AML-193 (cell line): ENCODE measurements at regions not wholly inside any gene's neighbourhood (a gene's known extent, or its start where the extent isn't known, plus 50 kb on each side); places are given as distances from the start of the nearest gene placed in this dataset.

Source experiments
- DNase-seq, 2 experiments: peaks; one replicate each; lab custom pipeline; 2025; lab: John Stamatoyannopoulos, UW

DNA sequence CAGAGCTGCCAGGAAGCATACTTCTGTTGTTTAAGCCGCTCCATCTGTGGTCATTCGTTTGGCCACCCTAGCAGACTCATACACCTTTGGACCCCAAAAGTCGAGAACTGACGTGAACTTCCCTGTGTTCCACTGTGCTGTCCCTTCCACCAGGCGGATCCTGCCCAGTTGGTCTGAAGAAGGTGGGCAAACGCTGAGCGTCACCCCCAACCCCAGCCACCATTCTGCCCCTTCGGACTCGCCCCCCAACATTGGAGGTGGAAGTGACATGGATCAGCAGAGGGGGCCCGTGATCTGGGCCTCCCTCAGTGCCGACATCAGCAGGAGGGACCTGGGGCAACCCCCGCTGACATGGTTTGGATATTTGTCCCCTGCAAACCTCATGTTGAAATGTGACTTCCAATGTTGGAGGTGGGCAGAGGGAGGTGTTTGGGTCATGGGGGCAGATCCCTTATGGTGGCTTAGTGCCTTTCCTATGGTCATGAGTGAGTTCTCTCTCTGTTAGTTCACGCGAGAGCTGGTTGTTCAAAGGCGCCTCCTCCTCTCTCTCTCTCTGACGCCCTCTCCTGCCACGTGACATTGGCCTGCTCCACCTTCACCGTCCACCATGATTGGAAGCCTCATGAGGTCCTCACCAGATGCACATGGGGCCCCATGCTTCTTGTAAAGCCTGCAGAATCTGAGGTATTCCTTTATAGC is 93.6 kb upstream of the ZNF507 start:
- DNase-seq: no peak

DNA sequence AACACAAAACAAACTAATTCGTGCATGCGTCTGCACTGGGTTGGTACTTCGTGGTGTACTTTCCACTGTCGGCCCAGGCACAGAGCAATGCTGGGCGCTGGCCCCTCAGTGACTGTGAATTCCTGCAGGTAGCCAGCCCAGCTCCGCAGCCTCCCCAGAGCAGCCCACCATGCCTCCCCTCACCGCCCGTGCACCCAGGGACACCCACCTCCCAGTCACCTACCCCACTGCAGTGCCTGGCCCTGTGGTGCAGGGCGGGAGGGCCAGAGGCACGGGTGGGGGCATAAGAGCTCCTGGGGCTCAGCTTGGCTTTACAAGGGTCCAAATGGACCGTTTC is 93.1 kb upstream of the ZNF507 start:
- no peak for DNase-seq

DNA sequence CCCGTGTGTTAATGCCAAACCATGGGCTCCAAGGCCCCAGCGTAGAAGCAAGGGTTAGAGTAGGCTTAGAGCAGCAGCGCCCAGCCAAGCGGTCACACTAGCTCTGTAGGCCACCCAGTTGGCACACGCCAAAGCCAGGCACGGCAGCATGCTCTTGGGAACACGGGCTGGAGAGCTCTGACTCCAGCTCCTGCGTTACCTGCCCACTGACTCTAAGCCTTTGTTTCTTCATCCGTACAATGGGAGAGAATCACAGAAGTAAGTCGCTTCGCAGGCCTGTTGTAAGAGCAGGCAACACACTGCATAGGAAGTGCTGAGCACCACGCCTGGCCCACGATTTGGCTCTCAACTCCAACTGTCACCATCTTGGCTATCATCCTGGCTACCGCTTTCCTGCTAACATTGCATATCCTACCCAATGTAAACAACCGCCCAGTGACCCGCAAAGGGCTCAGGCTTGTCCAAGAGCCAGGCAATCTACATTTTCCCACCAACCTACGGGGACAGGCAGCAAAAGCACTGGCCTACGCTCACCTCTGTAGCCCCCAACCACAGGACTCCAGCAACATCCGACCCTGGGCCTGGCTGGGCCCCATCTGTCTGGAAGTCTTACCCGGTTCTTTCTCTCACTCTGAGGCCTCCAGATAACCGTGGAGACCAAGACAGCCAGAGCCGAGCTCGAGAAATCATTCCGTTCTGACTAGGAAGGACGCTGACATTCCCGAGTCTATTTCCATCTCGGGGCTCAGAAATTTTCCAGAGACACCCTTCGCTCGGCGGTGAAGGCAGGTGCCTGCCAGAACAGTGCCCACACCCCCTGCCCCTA is 91.5 kb upstream of the ZNF507 start:
- DNase-seq: no peak

DNA sequence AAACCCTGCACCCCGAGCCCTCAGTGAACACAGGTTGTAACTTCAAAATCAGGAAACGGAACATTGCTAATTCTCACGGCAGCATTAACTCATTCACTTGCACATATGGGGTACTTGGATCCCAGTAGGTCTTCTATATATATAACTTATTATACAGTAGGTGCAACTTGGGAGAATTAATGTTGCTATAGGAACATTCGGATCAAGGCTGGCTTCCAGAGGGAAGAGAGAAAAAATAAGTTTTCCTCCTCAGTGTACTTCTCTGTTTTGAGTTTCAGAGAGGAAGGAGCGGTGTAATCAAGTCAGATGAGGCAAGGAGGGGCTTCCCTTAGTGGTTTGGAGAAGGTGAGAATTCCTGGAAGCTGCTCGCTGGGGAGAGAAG is 90.9 kb upstream of the ZNF507 start:
- no peak for DNase-seq

DNA sequence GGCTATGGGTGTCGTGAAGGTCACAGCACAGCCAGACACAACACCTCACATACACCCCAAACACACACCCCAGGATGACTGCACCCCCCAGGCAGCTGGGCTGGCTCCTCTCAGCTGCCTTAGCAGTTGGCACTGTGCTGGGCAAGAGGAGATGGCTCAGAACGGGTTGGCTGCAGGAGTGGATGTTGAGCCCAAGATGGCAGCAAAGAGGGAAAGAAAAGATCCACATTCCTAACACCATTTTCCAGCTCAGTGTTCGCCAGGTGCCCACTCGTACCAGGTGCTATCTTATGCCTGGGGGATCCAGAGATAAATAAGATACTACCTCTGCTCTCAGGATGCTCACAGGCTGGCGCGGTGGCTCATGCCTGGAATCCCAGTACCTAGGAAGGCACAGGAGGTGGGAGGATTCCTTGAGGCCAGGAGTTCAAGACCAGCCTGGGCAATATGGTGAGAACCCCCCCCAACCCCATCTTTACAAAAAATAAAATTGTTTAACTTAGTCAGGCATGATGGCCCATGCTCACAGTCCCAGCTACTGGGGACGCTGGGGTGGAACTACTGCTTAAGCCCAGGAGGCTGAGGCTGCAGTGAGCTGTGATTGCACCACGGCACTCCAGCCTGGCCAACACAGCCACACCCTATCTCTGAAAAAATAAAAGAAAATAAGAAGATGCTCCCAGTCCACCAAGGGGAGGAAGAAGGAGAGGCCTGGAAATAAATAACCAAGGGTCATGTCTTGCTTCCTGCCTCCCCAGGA is 89.7 kb upstream of the ZNF507 start:
- DNase-seq: no peak

DNA sequence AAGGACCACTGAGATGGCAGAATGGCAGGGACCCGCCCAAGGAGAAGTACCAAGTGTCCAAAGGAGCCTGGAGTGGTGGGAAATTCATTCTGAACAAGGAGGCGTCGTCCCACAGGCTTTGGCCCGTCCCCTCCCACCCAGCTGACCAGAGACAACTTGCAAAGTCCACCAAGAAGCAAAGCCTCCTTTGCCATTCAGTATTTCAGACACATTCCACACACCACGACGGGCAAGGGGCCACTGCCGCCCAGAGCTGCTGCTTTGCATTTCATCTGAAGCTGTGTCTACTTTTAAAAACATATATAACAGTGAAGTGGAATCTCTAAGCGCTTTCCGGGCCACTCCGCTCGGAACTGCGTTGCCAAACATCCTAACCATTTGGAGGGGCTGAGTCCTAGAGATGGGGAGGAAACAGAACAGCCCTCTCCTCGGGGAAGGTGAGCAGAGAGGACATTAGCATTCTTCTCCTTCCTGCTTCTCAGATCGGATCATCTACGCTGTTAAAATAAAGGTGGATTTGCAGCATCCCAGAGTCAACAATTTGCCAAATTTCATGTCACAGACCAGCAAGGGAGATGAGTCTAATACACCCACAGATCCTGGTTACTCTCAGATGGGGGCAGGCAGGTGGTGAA is 89.0 kb upstream of the ZNF507 start:
- no peak for DNase-seq

DNA sequence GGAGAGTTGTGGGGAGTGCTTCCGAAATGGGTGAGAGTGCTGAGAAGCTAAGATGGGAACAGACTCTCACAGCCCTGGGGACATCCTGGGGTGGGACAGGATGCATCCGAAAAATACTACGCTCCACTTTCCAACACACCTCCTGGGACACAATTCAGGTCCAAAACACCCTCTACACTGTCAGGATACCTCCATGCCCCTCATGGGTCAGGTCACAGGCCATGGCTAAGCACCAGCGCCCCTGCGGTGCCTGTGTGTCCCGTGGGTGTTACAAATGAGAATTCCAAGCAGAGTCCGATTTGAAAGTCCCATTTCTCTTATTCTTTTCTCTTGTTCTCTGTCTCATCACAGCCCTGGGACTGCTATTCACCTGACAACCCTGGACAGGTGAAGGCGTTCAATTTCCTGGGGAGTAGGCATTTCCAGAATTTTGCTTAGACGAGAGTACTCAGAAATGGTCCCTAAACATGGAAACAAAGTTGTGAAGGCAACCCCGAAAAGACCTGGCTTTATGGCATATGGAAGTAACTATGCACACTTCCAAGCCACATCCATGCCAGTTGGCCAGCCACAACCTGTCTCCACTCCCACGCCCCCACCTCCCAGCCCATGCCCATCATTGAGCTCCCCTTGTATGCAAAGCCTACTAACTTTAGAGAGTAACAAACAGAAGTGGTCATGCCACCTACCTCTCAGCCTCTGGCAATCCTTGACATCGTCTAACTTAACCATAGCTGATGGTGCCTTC is 87.9 kb upstream of the ZNF507 start:
- DNase-seq: no peak

DNA sequence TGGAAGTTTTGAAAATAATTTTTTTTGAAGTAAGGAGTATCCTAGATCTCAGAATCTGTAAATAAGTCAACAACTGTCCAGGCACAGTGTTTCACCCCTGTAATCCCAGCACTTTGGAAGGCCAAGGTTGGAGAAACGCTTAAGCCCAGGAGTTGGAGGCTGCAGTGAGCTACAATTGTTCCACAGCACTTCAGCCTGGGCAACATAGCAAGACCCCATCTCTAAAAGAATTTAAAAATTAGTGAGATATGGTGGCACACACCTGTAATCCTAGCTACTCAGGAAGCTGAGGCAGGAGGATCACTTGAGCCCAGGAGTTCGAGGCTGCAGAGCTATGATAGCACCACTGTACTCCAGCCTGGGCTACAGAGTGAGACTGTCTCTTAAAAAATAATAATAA is 87.2 kb upstream of the ZNF507 start:
- DNase-seq: no peak

DNA sequence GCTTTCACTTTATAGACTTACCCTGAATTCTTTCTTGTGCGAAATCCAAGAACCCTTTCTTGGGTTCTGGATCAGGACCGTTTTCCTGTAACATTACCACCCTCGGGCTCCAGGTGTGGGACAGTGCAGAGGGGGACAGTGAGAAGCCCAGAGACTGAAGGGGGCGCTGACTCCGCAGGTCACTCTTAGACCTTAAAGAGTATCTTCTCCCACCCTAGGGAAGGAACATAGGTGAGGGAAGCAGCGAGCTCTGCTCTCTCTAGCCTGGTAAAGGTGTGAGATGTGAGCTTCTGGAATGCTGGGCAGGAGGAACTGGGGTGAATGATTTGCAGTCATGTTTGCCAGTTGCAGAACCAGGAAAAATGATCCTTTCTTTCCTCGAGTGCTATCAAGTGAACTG is 80.8 kb upstream of the ZNF507 start:
- DNase-seq: no peak

DNA sequence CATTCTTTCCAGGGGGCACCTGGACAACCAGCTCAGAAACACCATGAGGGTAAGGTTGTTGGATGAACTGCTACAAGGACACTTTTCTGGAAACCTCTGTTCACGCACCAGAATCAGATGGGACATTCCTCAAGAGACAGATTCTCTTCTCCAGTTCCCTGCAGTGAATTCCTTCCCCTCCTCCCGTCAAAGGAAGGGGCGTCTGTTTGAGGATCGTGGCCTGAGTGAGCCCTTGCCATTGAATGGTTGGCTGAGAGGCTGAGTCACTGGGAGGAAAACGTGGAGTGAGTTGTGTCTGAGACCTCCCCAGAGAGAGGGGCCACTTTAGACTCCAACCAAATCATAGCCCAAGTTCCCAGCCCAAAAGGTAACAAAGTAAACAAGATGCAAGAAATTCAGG is 79.4 kb upstream of the ZNF507 start:
- DNase-seq: no peak

DNA sequence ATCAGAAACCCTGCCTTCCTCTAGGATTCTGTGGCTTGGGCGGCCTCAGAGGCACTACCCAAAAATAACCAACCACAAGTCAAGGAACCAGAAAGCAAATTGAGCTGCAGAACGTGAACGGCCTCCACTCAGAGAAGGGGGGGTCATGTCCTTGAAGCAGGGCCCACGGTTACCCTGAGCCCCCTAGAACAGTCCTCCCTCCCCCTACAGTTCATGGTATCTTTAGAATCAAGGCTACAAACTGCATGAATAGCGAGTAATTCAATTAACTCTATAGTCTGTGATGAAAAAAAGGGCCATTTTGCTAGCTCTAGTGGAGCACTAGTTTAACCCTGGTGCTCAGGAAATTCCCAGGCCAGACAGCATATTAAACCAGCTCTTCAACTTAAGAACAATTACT is 79.0 kb upstream of the ZNF507 start:
- no peak for DNase-seq

DNA sequence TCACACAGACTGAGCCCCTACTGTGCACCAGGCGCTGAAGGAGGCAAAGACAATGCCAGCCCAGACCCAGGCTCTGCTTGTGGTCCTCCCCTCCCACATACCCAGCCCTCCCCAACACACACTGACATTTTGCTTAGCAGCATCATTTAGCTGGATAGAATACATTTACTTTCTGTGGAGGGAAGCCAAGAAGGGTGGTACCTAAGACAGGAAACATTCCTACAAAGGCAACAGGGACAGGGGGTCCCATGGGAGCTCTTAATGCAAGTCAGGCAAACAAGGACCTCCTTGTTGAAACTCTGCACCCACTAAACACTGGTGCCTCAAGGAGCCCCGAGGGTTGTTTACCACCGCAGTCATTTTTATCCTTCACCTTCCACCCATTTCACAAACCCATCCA is 77.0 kb upstream of the ZNF507 start:
- DNase-seq: no peak

DNA sequence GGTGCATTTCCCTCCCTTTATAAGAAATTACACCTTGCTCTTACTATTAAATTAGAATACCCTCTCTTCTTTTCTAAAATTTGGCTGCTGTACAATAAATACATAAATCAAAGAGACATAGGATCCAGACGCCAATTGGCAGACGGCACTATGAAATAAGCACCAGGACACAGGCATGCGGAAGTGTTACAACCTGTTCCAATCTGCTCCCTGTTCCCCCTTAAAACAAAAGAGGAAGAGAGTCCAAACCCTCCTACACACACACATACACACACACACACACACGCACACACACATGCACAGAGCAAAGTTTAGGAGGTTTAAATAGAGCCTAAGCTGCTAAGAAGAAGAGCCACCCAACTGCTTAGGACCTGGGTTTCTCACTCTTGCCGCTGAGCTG is 75.6 kb upstream of the ZNF507 start:
- DNase-seq: no peak

DNA sequence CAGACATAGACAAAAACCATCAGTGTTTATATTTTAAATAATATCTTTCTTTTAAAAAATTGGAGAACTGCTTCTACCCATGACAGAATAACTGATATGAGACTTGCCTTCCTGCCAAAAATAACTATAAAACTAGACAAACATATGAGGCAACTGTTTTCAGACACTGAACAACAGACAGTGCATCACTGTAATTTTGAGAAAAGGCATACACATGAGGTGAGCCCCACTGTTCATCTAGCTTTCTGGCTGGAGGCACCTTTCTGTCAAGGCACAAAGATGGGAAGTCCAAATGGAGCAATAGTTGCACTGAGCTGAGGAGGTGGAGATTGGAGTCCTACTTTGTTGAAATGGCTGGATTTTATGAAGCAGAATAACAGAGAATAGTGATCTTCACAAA is 71.9 kb upstream of the ZNF507 start:
- no peak for DNase-seq

DNA sequence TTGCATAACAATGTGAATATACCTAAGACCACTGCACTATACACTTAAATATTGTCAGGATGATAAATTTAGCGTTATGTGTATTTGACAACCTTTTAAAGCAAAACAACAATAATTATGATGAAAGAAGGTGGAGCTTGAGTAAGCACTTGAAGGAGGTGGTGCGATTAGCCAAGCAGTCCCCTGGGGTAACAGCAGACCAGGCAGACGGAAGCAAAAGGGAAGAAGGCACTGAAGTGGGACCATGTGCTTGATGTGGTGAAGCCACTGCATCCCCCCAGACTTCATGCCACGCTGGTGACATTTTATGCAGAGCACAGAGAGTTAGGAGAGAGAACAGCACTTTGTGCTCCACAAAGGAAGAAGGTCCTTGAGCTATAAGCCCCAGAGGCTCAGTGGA is 58.3 kb upstream of the ZNF507 start:
- no peak for DNase-seq

DNA sequence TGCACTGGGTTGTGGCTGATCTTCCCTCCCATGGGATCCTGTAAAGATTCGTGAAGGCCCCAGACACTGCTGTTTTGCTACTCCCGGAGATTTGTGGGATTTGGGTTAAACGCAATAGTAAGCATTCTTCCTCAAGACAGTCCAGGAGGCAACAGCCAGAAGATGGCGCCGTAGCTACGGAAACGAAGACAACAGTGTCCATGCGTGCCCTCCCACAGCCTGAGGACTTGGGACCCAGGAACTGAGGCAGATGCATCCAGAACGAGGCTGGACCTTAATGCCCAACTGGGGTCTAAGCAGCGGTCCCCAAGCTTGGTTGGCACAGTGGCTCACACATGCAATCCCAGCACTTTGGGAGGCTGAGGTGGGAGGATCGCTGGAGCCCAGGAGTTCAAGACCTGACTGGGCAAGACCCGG is 57.6 kb upstream of the ZNF507 start:
- DNase-seq: peak in 1 of 2 experiments; percentile 21

DNA sequence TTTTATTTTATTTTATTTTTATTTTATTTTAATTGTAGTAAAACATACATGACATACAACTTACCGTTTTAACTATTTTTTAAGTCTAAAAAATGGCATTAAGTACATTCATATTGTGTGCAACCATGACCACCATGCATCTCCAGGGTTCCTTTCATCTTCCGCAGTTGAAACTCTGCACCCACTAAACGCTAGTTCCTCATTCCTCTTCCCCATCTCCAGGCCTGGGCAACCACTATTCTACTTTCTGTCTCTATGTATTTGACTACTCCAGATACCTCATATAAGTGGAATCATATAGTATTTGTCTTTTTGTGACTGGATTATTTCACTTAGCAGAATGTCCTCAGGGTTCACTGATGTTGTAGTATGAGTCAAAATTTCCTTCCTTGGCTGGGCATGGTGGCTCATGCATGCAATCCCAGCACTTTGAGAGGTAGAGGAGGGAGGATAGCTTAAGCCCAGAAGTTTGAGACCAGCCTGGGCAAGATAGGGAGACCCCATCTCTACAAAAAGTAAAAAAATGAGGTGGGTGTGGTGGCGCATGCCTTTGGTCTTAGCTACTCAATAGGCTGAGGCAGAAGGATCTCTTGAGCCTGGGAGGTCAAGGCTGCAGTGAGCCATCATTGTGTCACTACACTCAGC is 55.7 kb upstream of the ZNF507 start:
- DNase-seq: no peak

DNA sequence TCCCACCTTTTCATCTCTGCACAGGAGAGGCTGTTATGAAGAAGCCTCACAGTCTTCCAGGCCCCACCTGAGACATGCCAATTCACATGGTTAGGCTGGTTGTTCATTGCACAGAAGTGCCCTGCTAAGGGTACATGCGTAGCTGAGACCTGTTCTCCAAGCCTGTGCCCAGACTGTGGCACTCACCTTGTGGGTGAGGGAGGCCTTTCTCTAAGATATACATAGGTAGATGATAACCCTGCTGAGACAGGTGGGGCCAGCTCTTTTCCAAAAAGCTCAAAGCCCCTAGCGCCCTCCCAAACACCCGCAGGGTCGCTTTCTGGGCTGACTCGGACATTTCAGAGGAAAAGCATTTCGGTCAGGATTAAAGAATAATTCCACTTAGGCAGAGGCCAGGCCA is 53.5 kb upstream of the ZNF507 start:
- DNase-seq: no peak

DNA sequence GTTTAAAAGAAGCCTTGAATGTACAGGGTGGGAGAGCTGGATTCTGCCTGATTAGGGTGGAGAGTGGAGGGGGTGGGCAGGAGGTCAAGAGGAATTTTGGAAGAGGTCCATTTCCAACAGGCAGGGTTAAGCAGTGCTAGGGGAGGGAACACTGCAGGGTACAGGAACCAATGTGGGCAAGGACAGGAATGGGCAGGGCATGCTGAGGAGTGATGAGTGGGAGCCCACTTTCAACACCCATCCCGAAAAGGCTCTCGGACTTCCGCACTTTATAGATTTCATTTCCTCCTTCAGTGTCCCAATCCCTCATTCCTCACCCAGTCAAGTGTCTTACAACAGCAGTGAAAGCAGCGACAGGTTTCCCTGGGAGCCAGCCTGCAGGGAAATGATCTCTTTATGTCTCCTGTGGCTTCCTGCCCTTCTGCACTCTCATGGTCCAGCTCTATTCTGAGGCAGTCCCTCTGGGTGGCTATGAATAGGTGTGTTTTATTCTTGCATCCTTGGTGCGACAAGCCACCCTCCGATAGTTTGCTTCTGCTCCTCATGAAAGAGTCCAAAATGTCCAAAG is 50.5 kb upstream of the ZNF507 start:
- DNase-seq: no peak
